Thoracic aorta (tissue), 2 donors: ENCODE measurements at regions not wholly inside any gene's neighbourhood (a gene's known extent, or its start where the extent isn't known, plus 50 kb on each side); places are given as distances from the start of the nearest gene placed in this dataset.

ENCODE experiments used
- ATAC-seq: fragments of 150-250 bp; one replicate; pipeline ENCODE4 v1.8.0; 2017; ENCODE audit warnings: low read depth; ENCODE audit not compliant: insufficient number of reproducible peaks, low FRiP score
- DNase-seq: peaks from one replicate; pipeline ENCODE4 v3.0.0-alpha.2; 2020; ENCODE audit warnings: low spot score
- H3K27ac ChIP-seq, 2 donors: fragments of 200-600 bp; sonication (generic); 1 replicate in 1 of 2; 2 replicates in 1 of 2; pipeline ENCODE4 v1.5.1; 2016; ENCODE audit warnings: mild to moderate bottlenecking in 2 of 2, moderate library complexity in 2 of 2
- H3K27me3 ChIP-seq: fragments of 200-600 bp; sonication (generic); replicated peaks from 2 replicates; pipeline ENCODE4 v1.6.0; 2016; ENCODE audit warnings: mild to moderate bottlenecking; ENCODE audit not compliant: insufficient read depth
- H3K36me3 ChIP-seq: fragments of 200-600 bp; sonication (generic); one replicate; pipeline ENCODE4 v1.5.1; 2016
- H3K4me1 ChIP-seq, 2 donors: fragments of 200-600 bp; sonication (generic); 1 replicate in 1 of 2; 2 replicates in 1 of 2; pipeline versions ENCODE4 v1.5.1 to v1.6.0; 2016; ENCODE audit warnings: low read depth in 2 of 2, mild to moderate bottlenecking in 1 of 2; ENCODE audit not compliant: control insufficient read depth in 1 of 2
- H3K4me3 ChIP-seq: fragments of 200-600 bp; sonication (generic); 2 replicates; pipeline ENCODE4 v1.5.1; 2016; ENCODE audit warnings: mild to moderate bottlenecking
- H3K9me3 ChIP-seq: fragments of 200-600 bp; sonication (generic); 2 replicates; pipeline ENCODE4 v1.5.1; 2016
- CTCF ChIP-seq: fragments of 200-600 bp; sonication (generic); IDR thresholded peaks from one replicate; pipeline ENCODE4 v1.5.1; 2019; ENCODE audit warnings: antibody characterized with exemption

- Histone ChIP-seq H3K27ac (no peak overlapping the region), H3K9me3 (no peaks in the 10 kb centered on the region), H3K36me3 (no peaks in the 10 kb centered on the region), H3K27me3 (no peaks in the 10 kb centered on the region), H3K4me1 (no peaks in the 10 kb centered on the region), H3K4me3 (no peak overlapping the region)
- TF ChIP-seq CTCF, result no peak
- DNase-seq (no peak), ATAC-seq (no peak)
Observed at GRCh38 chr18:45290364-45290763, 324.9 kb upstream of the SLC14A2 start.

GRCh38 chr18:45291621-45292615, 323.4 kb upstream of the SLC14A2 start:
- Histone ChIP-seq H3K4me1 (no peaks in the 10 kb centered on the region), H3K9me3 (no peaks in the 10 kb centered on the region), H3K4me3 (no peak overlapping the region), H3K36me3 (no peaks in the 10 kb centered on the region), H3K27me3 (no peaks in the 10 kb centered on the region), H3K27ac (no peak overlapping the region)
- TF ChIP-seq CTCF, result no peak
- DNase-seq, result no peak
- no peak for ATAC-seq

- H3K27me3 ChIP-seq, result no peaks in the 10 kb centered on the region
- no peak overlapping the region for H3K27ac ChIP-seq
- no peak overlapping the region for H3K4me3 ChIP-seq
- H3K36me3 ChIP-seq, result no peaks in the 10 kb centered on the region
- no peak for DNase-seq
- no peak for TF ChIP-seq CTCF
- H3K9me3 ChIP-seq, result no peaks in the 10 kb centered on the region
- H3K4me1 ChIP-seq, result no peaks in the 10 kb centered on the region
- ATAC-seq, result no peak
Observed at GRCh38 chr18:45295388-45295787, 319.9 kb upstream of the SLC14A2 start.

GRCh38 chr18:45298986-45299385, 316.3 kb upstream of the SLC14A2 start:
- DNase-seq (no peak), ATAC-seq (no peak)
- no peak overlapping the region for H3K4me3 ChIP-seq
- H3K27me3 ChIP-seq, result no peaks in the 10 kb centered on the region
- no peaks in the 10 kb centered on the region for H3K9me3 ChIP-seq
- no peaks in the 10 kb centered on the region for H3K36me3 ChIP-seq
- no peak overlapping the region for H3K27ac ChIP-seq
- no peaks in the 10 kb centered on the region for H3K4me1 ChIP-seq
- no peak for TF ChIP-seq CTCF

GRCh38 chr18:45303026-45303425, 312.2 kb upstream of the SLC14A2 start:
- no peak overlapping the region for H3K4me3 ChIP-seq
- H3K27me3 ChIP-seq, result no peaks in the 10 kb centered on the region
- H3K9me3 ChIP-seq, result no peaks in the 10 kb centered on the region
- DNase-seq (no peak), ATAC-seq (no peak)
- no peaks in the 10 kb centered on the region for H3K36me3 ChIP-seq
- no peak overlapping the region for H3K27ac ChIP-seq
- H3K4me1 ChIP-seq, result no peaks in the 10 kb centered on the region
- no peak for TF ChIP-seq CTCF
